ENCODE measurements at regions not wholly inside any gene's neighbourhood (a gene's known extent, or its start where the extent isn't known, plus 50 kb on each side); places are given as distances from the start of the nearest gene placed in this dataset.
A peak's percentile ranks its signal among the peaks of the same experiment; 100 is the strongest.

DNA sequence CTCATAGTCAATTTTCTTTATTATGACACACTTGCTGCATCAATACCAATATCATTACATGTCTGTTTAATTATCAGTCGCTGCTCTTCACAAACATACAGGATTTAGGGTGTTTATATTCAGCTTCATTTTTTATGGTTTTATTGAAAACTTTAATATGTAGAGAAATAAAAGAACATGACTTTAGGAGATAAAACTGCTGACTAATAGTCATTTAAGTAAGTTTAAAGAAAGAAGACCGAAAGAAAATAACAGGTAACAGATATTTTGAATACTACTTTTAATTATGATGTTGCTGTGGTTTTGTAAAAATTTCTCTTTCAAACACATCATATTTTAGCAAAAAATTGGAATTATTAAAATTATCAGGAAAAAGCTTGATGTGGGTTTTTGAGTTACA is 685.1 kb upstream of the BRINP3 start:
- H3K36me3 ChIP-seq (ENCODE audit: control insufficient read depth, insufficient read depth, low read length): no peaks in the 10 kb centered on the region
- no peaks in the 10 kb centered on the region for H3K4me1 ChIP-seq (ENCODE audit: control insufficient read depth, insufficient read depth, low read length)
- no peaks in the 10 kb centered on the region for H3K27me3 ChIP-seq (ENCODE audit: control insufficient read depth, insufficient read depth, low read length)
- no peak for DNase-seq
- no peak overlapping the region for H3K4me3 ChIP-seq (ENCODE audit: low read length)
- peaks cover 4% of the 10 kb centered on the region for H3K9me3 ChIP-seq (ENCODE audit: control insufficient read depth, low read depth, low read length)
- 89% methylated on average over 1 of the region's 2 CpGs for WGBS (ENCODE audit: insufficient coverage, low lambda C conversion rate)
- no peak overlapping the region for H3K27ac ChIP-seq (ENCODE audit: low read length)

- Histone ChIP-seq H3K9me3 (ENCODE audit: control insufficient read depth, low read depth, low read length) (no peaks in the 10 kb centered on the region), H3K27ac (ENCODE audit: low read length) (no peak overlapping the region), H3K36me3 (ENCODE audit: control insufficient read depth, insufficient read depth, low read length) (no peaks in the 10 kb centered on the region), H3K4me1 (ENCODE audit: control insufficient read depth, insufficient read depth, low read length) (no peaks in the 10 kb centered on the region), H3K27me3 (ENCODE audit: control insufficient read depth, insufficient read depth, low read length) (no peaks in the 10 kb centered on the region), H3K4me3 (ENCODE audit: low read length) (no peak overlapping the region)
- DNase-seq: no peak
Observed at GRCh38 chr1:191163621-191164020, 686.0 kb upstream of the BRINP3 start.

- no peaks in the 10 kb centered on the region for H3K36me3 ChIP-seq (ENCODE audit: control insufficient read depth, insufficient read depth, low read length)
- peak in 1 of 2 donors; percentile 32 for DNase-seq
- no peaks in the 10 kb centered on the region for H3K4me1 ChIP-seq (ENCODE audit: control insufficient read depth, insufficient read depth, low read length)
- H3K27ac ChIP-seq (ENCODE audit: low read length): no peak overlapping the region
- no peaks in the 10 kb centered on the region for H3K9me3 ChIP-seq (ENCODE audit: control insufficient read depth, low read depth, low read length)
- 88% methylated on average over 1 of the region's 1 CpG for WGBS (ENCODE audit: insufficient coverage, low lambda C conversion rate)
- H3K27me3 ChIP-seq (ENCODE audit: control insufficient read depth, insufficient read depth, low read length): no peaks in the 10 kb centered on the region
- H3K4me3 ChIP-seq (ENCODE audit: low read length): no peak overlapping the region
Observed at GRCh38 chr1:191174298-191174697, 696.6 kb upstream of the BRINP3 start.

DNA sequence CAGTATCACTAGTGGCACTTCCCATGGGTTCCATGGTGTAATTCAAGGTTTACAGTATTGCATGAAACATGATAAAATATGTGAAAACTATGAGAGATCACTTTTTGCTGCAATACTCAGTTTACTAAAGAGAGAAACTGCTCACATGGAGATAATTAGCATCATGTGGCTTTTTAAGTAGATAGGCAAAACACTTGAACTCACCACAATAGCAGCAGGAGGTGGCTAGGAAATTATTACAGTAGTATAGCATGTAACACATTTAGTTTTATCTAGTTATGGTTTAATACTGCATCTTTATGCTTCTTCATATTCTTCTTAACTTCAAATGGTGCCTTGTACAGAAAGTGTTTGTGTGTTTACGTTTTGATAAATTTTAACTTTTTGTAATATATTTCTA is 698.5 kb upstream of the BRINP3 start:
- no peak for DNase-seq
- H3K9me3 ChIP-seq (ENCODE audit: control insufficient read depth, low read depth, low read length): no peaks in the 10 kb centered on the region

DNA sequence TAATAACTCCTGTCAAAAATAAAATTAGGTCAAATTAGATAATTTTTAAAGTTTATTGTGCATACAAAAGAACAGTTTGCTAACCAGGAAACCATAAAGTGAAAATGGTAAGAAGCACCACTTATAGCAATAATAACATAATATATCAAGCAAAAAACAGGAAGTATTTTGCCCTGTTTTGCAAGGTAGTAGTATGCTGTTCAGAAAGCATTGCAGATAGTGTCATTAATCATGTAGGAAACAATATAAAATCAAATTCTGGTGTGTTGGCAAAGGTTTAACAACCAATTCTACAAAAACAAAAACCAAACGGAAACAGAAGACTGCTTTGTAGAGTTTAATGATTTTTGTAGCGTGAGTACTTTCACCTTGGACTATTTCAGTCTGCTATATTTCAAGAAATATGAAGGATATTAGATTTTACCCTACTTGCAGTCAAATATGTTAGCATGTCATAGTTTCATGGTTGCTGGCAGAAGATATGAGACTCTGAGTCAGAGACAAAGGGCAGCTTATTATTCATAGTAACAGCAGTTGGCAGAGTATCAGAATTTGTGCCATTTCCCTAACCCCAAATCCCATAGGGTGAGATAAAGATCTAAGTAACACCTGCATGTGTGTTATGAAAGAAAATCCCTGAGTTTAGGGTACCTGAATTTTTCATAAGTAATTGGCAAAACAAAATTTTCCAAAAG is 729.0 kb upstream of the BRINP3 start:
- H3K9me3 ChIP-seq (ENCODE audit: control insufficient read depth, low read depth, low read length): no peaks in the 10 kb centered on the region
- no CpG with 5 or more reads among the region's 2 CpGs for WGBS (ENCODE audit: insufficient coverage, low lambda C conversion rate)
- H3K27me3 ChIP-seq (ENCODE audit: control insufficient read depth, insufficient read depth, low read length): no peaks in the 10 kb centered on the region
- H3K36me3 ChIP-seq (ENCODE audit: control insufficient read depth, insufficient read depth, low read length): no peaks in the 10 kb centered on the region
- DNase-seq: no peak
- no peak overlapping the region for H3K4me3 ChIP-seq (ENCODE audit: low read length)
- no peaks in the 10 kb centered on the region for H3K4me1 ChIP-seq (ENCODE audit: control insufficient read depth, insufficient read depth, low read length)
- H3K27ac ChIP-seq (ENCODE audit: low read length): no peak overlapping the region

More for the DNA sequence above, 698.5 kb upstream of the BRINP3 start:
- Histone ChIP-seq H3K4me3 (ENCODE audit: low read length) (no peak overlapping the region), H3K27me3 (ENCODE audit: control insufficient read depth, insufficient read depth, low read length) (no peaks in the 10 kb centered on the region), H3K27ac (ENCODE audit: low read length) (no peak overlapping the region), H3K36me3 (ENCODE audit: control insufficient read depth, insufficient read depth, low read length) (no peaks in the 10 kb centered on the region), H3K4me1 (ENCODE audit: control insufficient read depth, insufficient read depth, low read length) (no peaks in the 10 kb centered on the region)
- WGBS (ENCODE audit: insufficient coverage, low lambda C conversion rate): no CpG with 5 or more reads among the region's 1 CpG

DNA sequence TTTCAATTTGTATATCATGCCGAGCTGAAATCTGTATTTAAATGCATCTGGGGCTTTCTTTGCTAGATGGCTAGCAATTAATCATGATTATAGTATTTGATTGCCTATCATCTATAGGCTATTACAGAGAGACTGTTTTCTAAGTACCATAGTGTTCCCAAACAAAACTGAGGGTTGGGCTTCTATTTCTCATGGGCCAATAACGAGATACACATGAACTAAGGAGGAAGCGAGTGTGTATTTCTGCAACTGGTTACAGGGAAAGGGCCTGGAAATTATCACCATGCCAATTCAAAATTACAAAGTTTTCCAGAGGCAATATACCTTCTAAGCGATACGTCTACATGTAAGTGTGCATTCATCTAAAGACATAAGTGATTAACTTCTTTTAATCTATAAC is 744.5 kb upstream of the BRINP3 start:
- 20% methylated on average over 2 of the region's 5 CpGs for WGBS (ENCODE audit: insufficient coverage, low lambda C conversion rate)
- peaks cover 8% of the 10 kb centered on the region for H3K4me1 ChIP-seq (ENCODE audit: control insufficient read depth, insufficient read depth, low read length)
- H3K27ac ChIP-seq (ENCODE audit: low read length): no peak overlapping the region
- H3K36me3 ChIP-seq (ENCODE audit: control insufficient read depth, insufficient read depth, low read length): no peaks in the 10 kb centered on the region
- H3K27me3 ChIP-seq (ENCODE audit: control insufficient read depth, insufficient read depth, low read length): no peaks in the 10 kb centered on the region
- DNase-seq: peak; percentile 4 to 70
- H3K4me3 ChIP-seq (ENCODE audit: low read length): no peak overlapping the region
- peaks cover 6% of the 10 kb centered on the region for H3K9me3 ChIP-seq (ENCODE audit: control insufficient read depth, low read depth, low read length)

GRCh38 chr1:191240925-191241324 is 763.3 kb upstream of the BRINP3 start:
- no peak for DNase-seq
- Histone ChIP-seq H3K4me1 (ENCODE audit: control insufficient read depth, insufficient read depth, low read length) (no peaks in the 10 kb centered on the region), H3K9me3 (ENCODE audit: control insufficient read depth, low read depth, low read length) (peaks cover under 1% of the 10 kb centered on the region), H3K27ac (ENCODE audit: low read length) (no peak overlapping the region), H3K27me3 (ENCODE audit: control insufficient read depth, insufficient read depth, low read length) (no peaks in the 10 kb centered on the region), H3K4me3 (ENCODE audit: low read length) (no peak overlapping the region), H3K36me3 (ENCODE audit: control insufficient read depth, insufficient read depth, low read length) (no peaks in the 10 kb centered on the region)
- WGBS (ENCODE audit: insufficient coverage, low lambda C conversion rate): 96% methylated on average over 2 of the region's 3 CpGs

- WGBS (ENCODE audit: insufficient coverage, low lambda C conversion rate): 100% methylated on average over 1 of the region's 3 CpGs
Observed at GRCh38 chr1:191255354-191256054, 777.8 kb upstream of the BRINP3 start.

GRCh38 chr1:191256917-191257316 is 779.3 kb upstream of the BRINP3 start:
- no peaks in the 10 kb centered on the region for H3K4me1 ChIP-seq (ENCODE audit: control insufficient read depth, insufficient read depth, low read length)
- 100% methylated on average over 1 of the region's 1 CpG for WGBS (ENCODE audit: insufficient coverage, low lambda C conversion rate)
- no peaks in the 10 kb centered on the region for H3K27me3 ChIP-seq (ENCODE audit: control insufficient read depth, insufficient read depth, low read length)
- no peaks in the 10 kb centered on the region for H3K36me3 ChIP-seq (ENCODE audit: control insufficient read depth, insufficient read depth, low read length)
- no peak for DNase-seq
- H3K4me3 ChIP-seq (ENCODE audit: low read length): no peak overlapping the region
- H3K9me3 ChIP-seq (ENCODE audit: control insufficient read depth, low read depth, low read length): no peaks in the 10 kb centered on the region
- no peak overlapping the region for H3K27ac ChIP-seq (ENCODE audit: low read length)

More at GRCh38 chr1:191255354-191256054, 777.8 kb upstream of the BRINP3 start:
- Histone ChIP-seq H3K9me3 (ENCODE audit: control insufficient read depth, low read depth, low read length) (no peaks in the 10 kb centered on the region), H3K27ac (ENCODE audit: low read length) (no peak overlapping the region), H3K36me3 (ENCODE audit: control insufficient read depth, insufficient read depth, low read length) (no peaks in the 10 kb centered on the region), H3K4me1 (ENCODE audit: control insufficient read depth, insufficient read depth, low read length) (no peaks in the 10 kb centered on the region), H3K4me3 (ENCODE audit: low read length) (no peak overlapping the region), H3K27me3 (ENCODE audit: control insufficient read depth, insufficient read depth, low read length) (no peaks in the 10 kb centered on the region)
- no peak for DNase-seq

GRCh38 chr1:191260056-191260455 is 782.4 kb upstream of the BRINP3 start:
- Histone ChIP-seq H3K27me3 (ENCODE audit: control insufficient read depth, insufficient read depth, low read length) (no peaks in the 10 kb centered on the region), H3K36me3 (ENCODE audit: control insufficient read depth, insufficient read depth, low read length) (no peaks in the 10 kb centered on the region), H3K9me3 (ENCODE audit: control insufficient read depth, low read depth, low read length) (no peaks in the 10 kb centered on the region), H3K4me3 (ENCODE audit: low read length) (no peak overlapping the region), H3K27ac (ENCODE audit: low read length) (no peak overlapping the region), H3K4me1 (ENCODE audit: control insufficient read depth, insufficient read depth, low read length) (no peaks in the 10 kb centered on the region)
- 100% methylated on average over 1 of the region's 1 CpG for WGBS (ENCODE audit: insufficient coverage, low lambda C conversion rate)
- no peak for DNase-seq

DNA sequence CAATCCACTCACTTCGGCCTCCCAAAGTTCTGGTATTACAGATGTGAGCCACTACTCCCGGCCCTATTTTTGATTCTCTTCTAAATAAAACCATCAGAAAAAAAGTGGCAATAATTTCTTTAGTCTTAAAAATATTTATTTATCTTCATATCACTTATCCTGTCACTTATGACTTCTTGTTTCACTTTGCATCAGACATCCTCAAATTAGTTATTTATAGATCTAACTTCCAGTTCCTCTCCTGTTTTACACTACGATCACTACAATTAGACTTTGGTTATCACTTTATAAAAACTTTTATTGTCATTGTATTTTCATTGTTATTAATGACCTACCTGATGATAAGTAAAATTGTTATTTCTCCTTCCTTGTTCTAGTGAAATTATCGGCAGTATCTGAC is 783.4 kb upstream of the BRINP3 start:
- no peaks in the 10 kb centered on the region for H3K9me3 ChIP-seq (ENCODE audit: control insufficient read depth, low read depth, low read length)
- H3K4me1 ChIP-seq (ENCODE audit: control insufficient read depth, insufficient read depth, low read length): no peaks in the 10 kb centered on the region
- no peaks in the 10 kb centered on the region for H3K27me3 ChIP-seq (ENCODE audit: control insufficient read depth, insufficient read depth, low read length)
- DNase-seq: no peak
- WGBS (ENCODE audit: insufficient coverage, low lambda C conversion rate): 98% methylated on average over 3 of the region's 4 CpGs
- no peaks in the 10 kb centered on the region for H3K36me3 ChIP-seq (ENCODE audit: control insufficient read depth, insufficient read depth, low read length)
- H3K27ac ChIP-seq (ENCODE audit: low read length): no peak overlapping the region
- H3K4me3 ChIP-seq (ENCODE audit: low read length): no peak overlapping the region

Measured in large intestine (tissue), 3 donors.